ENCODE measurements at regions not wholly inside any gene's neighbourhood (a gene's known extent, or its start where the extent isn't known, plus 50 kb on each side); places are given as distances from the start of the nearest gene placed in this dataset.

- DNase-seq = peak; percentile 84
These were observed 235.3 kb upstream of the SORL1-AS1 start for GRCh38 chr11:121688055-121688491.

- DNase-seq = no peak
These were observed 231.0 kb upstream of the SORL1-AS1 start for GRCh38 chr11:121683791-121684190.

Data from left kidney (tissue), 1 donor.